ENCODE measurements at regions not wholly inside any gene's neighbourhood (a gene's known extent, or its start where the extent isn't known, plus 50 kb on each side); places are given as distances from the start of the nearest gene placed in this dataset.

DNA sequence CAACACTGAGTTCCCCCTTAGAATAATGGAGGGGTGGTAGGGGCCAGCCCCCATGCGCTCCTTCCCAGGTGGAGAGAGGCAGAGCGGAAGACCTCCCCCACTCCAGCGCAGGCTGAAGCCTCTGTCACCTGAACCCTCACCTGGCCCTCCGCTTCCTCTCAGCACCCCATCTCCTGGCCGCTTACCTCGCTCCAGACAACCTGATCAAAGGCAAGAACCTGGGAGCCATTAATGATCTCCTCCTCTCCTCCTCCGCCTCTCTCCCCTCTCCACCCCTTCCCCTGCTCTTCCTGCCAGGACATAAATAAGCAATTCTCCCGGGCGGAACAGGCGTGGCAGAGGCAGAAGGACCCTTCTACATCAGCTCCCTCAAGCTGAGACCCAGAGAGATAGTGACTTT lies 110.2 kb upstream of the LHX1 start:
- H3K27ac ChIP-seq, result no peak overlapping the region
- DNase-seq, result no peak
- H3K4me1 ChIP-seq, result no peaks in the 10 kb centered on the region
- H3K36me3 ChIP-seq, result no peaks in the 10 kb centered on the region
- H3K27me3 ChIP-seq, result no peaks in the 10 kb centered on the region
- TF ChIP-seq, protein P1, sequence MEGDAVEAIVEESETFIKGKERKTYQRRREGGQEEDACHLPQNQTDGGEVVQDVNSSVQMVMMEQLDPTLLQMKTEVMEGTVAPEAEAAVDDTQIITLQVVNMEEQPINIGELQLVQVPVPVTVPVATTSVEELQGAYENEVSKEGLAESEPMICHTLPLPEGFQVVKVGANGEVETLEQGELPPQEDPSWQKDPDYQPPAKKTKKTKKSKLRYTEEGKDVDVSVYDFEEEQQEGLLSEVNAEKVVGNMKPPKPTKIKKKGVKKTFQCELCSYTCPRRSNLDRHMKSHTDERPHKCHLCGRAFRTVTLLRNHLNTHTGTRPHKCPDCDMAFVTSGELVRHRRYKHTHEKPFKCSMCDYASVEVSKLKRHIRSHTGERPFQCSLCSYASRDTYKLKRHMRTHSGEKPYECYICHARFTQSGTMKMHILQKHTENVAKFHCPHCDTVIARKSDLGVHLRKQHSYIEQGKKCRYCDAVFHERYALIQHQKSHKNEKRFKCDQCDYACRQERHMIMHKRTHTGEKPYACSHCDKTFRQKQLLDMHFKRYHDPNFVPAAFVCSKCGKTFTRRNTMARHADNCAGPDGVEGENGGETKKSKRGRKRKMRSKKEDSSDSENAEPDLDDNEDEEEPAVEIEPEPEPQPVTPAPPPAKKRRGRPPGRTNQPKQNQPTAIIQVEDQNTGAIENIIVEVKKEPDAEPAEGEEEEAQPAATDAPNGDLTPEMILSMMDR (IDR thresholded peaks at IDR 0.05), result no peak
- TF ChIP-seq POLR2A (IDR thresholded peaks at IDR 0.05), result no peak
- H3K9me3 ChIP-seq, result no peaks in the 10 kb centered on the region
- H3K4me3 ChIP-seq, result no peak overlapping the region

DNA sequence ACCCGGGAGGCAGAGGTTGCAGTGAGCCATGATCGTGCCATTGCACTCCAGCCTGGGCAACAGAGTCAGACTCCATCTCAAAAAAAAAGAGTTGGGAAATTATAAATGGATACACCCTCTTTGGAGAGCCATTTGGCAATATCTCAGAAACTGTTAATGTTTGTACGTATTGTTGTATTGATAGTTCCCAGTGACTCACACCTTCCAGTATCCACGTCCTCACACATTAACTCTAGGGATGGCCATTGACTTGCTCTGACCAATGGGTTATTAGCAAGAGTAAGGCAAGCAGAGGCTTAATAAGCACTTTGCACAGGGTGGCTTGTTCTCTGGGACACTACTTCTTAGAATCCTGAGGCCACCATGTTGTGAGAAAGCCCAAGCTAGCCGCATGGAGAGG lies 107.6 kb upstream of the LHX1 start:
- DNase-seq, result no peak
- Histone ChIP-seq H3K9me3 (no peaks in the 10 kb centered on the region), H3K36me3 (no peaks in the 10 kb centered on the region), H3K4me3 (no peak overlapping the region), H3K27ac (no peak overlapping the region), H3K27me3 (no peaks in the 10 kb centered on the region), H3K4me1 (no peaks in the 10 kb centered on the region)
- no peak for TF ChIP-seq POLR2A (IDR thresholded peaks at IDR 0.05)
- TF ChIP-seq, protein P1 (IDR thresholded peaks at IDR 0.05), result no peak

DNA sequence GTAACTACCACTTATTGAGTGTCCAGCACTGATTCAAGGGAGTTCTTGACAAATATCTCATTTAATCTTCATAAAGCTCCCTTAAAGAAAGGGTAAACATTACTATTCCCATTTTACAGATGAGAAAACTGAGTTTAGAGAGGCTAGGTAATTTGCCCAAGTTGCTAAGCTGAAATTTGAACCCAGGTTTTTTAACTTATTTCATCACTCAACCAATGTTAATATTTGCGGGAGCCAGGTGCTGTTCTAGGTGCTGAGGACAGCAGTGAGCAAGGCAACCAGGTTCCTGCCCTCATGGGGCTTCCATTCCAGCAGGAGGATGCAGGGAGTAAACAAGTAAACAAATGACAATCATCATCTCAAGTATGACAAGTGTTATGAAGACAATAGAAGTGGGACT lies 104.0 kb upstream of the LHX1 start:
- H3K9me3 ChIP-seq, result no peaks in the 10 kb centered on the region
- H3K36me3 ChIP-seq, result no peaks in the 10 kb centered on the region
- no peak for DNase-seq
- H3K27me3 ChIP-seq, result no peaks in the 10 kb centered on the region
- no peak overlapping the region for H3K4me3 ChIP-seq
- no peak overlapping the region for H3K27ac ChIP-seq
- TF ChIP-seq, protein P1 (IDR thresholded peaks at IDR 0.05), result no peak
- no peak for TF ChIP-seq POLR2A (IDR thresholded peaks at IDR 0.05)
- H3K4me1 ChIP-seq, result no peaks in the 10 kb centered on the region

DNA sequence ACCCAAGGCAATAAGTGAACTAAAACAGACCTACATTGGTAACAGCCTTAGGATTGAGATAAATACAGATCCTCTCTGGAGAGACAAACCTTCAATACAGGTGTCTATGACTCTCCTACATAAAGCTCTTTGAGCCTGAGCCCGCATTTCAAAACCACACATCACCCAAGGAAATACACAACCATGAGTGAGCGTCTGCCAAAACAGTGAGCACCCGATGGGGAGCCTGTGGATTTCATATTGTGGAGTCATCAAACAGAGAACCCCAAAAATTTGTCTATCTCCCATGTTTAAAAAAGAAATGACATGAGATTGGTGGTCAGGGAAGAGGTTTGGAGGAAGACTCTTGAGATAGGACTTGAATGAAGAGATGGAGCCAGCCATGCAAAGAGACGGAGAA lies 102.2 kb upstream of the LHX1 start:
- H3K27me3 ChIP-seq, result no peaks in the 10 kb centered on the region

DNA sequence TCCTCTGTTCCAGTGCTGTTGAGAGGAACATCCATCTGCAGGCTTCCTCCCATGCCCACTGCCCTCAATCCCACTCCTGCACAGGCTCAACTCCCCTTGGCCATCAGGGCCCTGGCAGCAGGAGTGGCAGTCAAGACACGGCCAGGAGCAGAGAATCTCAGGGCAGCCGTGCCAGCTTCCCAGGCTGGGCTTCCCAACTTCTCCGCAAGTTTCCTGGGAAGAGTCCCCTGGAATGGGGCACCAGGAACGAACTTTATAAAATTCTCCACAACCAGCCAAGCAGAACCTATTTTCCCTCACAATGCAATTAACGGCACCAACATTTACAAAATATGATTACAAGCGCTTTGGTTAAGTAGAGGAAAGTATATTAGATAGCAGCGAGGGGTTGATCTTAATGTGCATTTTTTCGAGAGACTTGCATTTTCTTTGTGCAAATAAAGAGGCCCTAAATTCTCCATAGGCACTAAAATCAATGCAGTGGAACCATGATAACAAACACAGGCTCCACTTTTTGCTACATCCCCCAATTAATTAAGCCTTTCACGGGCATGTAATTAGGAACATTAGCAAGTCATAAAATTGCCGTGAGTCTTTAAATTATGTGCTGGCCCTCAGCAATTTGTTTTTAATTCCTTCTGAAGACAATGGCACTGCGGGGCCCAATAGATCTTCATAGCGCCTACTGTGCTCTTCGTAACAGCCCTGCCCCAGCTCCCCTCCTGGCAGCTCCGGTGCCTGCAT lies 99.9 kb upstream of the LHX1 start:
- DNase-seq, result no peak
- Histone ChIP-seq H3K4me3 (no peak overlapping the region), H3K9me3 (no peaks in the 10 kb centered on the region), H3K4me1 (no peaks in the 10 kb centered on the region), H3K27ac (no peak overlapping the region), H3K27me3 (no peaks in the 10 kb centered on the region), H3K36me3 (no peaks in the 10 kb centered on the region)
- TF ChIP-seq, protein P1 (IDR thresholded peaks at IDR 0.05), result no peak
- TF ChIP-seq POLR2A (IDR thresholded peaks at IDR 0.05), result no peak

More for the DNA sequence above, 102.2 kb upstream of the LHX1 start:
- DNase-seq, result no peak
- Histone ChIP-seq H3K36me3 (no peaks in the 10 kb centered on the region), H3K4me1 (no peaks in the 10 kb centered on the region), H3K27ac (no peak overlapping the region), H3K4me3 (no peak overlapping the region), H3K9me3 (no peaks in the 10 kb centered on the region)
- TF ChIP-seq POLR2A (IDR thresholded peaks at IDR 0.05), result no peak
- TF ChIP-seq, protein P1 (IDR thresholded peaks at IDR 0.05), result no peak

DNA sequence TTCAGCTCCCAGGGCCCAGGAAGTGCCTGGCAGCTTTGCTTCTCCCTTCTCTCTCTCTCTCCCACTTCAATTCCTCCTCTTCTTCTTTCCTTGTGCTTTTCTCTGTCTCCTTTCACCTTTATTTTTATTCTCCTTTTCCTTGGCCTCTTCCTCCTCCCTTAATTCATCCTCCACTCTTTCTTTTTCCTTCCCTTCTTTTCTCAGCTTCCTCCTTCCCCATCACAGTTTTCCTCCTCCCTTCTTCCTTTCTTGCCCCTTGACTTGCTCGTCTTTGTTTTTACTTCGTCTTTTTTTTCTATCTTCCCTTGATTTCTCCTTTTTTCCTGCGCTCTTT lies 99.4 kb upstream of the LHX1 start:
- Histone ChIP-seq H3K4me3 (no peak overlapping the region), H3K36me3 (no peaks in the 10 kb centered on the region), H3K9me3 (no peaks in the 10 kb centered on the region), H3K4me1 (no peaks in the 10 kb centered on the region), H3K27ac (no peak overlapping the region), H3K27me3 (no peaks in the 10 kb centered on the region)
- no peak for TF ChIP-seq POLR2A (IDR thresholded peaks at IDR 0.05)
- TF ChIP-seq, protein P1 (IDR thresholded peaks at IDR 0.05), result no peak
- no peak for DNase-seq

Measured in Peyer's patch (tissue), 4 donors.